Fibroblast of skin of scalp (primary cell): ENCODE measurements at regions not wholly inside any gene's neighbourhood (a gene's known extent, or its start where the extent isn't known, plus 50 kb on each side); places are given as distances from the start of the nearest gene placed in this dataset.
A peak's percentile ranks its signal among the peaks of the same experiment; 100 is the strongest.

Source experiments
- DNase-seq: peaks from one replicate; pipeline ENCODE4 v3.0.0-alpha.2; 2013

- no peak for DNase-seq
Measured at GRCh38 chr2:56102866-56103265, 80.9 kb upstream of the CCDC85A start.

DNA sequence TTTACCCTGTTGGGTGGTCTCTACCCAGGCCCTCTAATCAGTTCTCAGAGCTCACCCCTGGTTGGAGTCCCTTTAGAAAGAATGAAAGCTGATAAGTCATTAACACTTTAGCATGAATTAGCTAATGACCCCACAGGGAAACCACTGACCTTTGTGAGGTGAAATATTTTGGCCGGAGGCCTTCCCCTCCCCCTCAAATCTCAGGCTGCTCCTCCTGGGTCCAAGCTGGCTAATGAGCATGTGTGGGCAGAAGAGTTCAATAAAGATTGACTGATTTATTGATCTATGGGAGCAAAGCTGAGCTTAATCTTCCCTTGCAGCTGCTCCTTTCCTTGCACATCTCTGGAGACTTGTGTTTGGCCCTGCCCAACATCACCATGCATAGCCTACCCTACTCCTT lies 78.8 kb upstream of the CCDC85A start:
- DNase-seq: no peak

GRCh38 chr2:56107502-56108220 lies 76.1 kb upstream of the CCDC85A start:
- no peak for DNase-seq

GRCh38 chr2:56108806-56109205 lies 75.0 kb upstream of the CCDC85A start:
- DNase-seq: no peak

DNA sequence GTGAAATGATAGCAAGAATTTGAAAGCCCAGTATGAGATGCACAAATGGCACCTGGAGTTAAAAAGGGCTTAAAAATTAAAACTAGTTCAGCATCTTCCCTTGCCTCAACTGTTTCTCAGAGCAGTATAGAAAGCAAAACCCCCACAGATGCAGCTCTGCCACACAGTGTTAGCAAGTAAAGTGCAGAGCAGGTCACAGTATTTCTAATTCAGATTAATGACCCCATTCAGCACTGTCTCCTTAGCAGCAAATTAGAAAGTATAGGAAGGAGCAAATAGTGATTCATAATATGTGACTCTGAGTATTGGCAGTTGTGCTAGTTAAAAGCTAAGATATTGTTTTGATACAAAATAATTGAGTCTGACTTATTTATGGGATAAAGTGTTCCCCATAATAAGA lies 73.8 kb upstream of the CCDC85A start:
- no peak for DNase-seq

DNA sequence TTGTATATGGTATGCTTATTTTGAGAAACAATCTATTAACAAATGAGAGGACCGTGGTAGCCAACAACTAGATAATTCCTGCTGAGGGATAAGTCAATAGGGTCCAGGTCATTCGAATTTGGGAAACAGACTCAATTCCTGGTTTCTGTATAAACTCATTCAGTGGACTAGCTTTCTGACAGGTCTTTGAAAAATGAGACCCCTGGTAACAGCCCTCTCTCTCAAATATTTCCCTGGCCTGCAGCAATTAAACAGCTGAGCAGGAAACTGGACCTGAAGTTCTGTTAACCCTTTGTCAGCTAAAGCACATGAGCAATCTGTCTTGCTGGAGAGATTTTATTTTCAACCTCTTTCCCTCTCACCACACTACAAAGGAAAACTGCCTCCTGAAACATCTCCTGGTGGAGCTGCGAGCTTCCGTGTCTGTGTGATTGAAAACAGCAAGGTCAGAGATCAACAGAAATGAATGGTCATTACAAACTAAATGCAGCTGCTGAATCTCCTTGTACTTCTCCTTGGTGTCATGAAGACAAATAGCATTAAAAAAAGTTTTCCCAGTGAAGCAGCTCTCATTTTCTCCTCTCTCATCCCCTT lies 70.3 kb upstream of the CCDC85A start:
- DNase-seq: no peak

GRCh38 chr2:56117764-56118163 lies 66.0 kb upstream of the CCDC85A start:
- DNase-seq: no peak

DNA sequence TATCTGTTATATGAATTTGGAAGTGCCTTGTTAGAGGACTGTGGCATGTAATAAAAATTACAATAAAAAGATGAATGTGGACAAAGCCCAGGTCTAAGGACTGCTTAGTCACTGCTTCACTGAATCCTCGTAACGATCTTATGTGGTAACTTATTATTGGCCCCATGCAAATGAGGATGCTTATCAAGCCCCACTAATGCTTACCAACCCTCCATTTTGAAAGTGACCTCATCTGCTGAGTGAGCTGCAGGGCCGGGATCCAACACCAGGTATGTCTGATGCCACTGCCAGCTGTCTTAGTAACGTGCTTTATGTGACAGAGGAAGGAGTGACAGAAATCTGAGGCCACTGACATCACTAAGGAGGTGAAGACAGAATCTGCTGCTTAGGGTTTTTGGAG lies 65.3 kb upstream of the CCDC85A start:
- DNase-seq: no peak

DNA sequence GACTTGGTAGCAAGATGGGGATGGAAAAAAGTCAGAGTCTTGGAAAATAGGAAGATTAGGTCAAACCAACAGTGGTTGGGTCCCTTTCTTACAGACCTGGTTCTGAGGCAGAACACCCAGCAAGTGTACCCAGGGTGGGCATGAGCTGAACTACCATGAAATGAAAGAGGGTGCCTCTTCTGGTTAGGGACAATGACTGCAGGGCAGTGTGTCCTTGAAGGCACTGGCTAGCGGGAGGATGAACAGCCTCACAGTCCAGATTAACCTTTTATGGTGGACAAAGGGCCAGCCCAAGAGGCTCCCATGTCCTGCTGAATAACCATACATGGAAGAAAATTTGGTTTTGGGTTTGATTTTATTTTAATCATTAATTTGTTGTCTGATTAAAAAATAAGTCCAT lies 61.8 kb upstream of the CCDC85A start:
- no peak for DNase-seq

GRCh38 chr2:56123538-56123937 lies 60.3 kb upstream of the CCDC85A start:
- DNase-seq: no peak

- no peak for DNase-seq
Measured at GRCh38 chr2:56127010-56127409, 56.8 kb upstream of the CCDC85A start.

GRCh38 chr2:56127463-56128152 lies 56.2 kb upstream of the CCDC85A start:
- DNase-seq: no peak

- DNase-seq: no peak
Measured at GRCh38 chr2:56128235-56128634, 55.6 kb upstream of the CCDC85A start.

- peak; percentile 39 for DNase-seq
Measured at GRCh38 chr2:56130463-56131070, 53.2 kb upstream of the CCDC85A start.

- peak; percentile 51 for DNase-seq
Measured at GRCh38 chr2:56132138-56132537, 51.7 kb upstream of the CCDC85A start.

DNA sequence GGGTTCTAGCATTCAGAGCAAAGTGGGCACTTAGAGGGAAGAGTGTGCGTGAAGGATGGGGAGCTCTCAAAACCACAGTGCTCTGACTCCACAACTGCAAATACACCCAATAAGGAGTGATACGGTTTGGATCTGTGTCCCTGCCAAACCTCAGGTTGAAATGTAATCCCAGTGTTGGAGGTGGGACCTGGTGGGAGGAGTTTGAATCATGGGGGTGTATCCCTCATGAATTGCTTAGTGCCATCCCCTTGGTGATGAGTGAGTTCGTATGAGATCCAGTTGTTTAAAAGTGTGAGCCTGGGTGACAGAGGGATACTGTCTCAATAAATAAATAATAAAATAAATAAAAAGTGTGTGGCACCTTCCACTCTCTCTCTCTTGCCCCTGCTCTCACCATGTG lies 50.3 kb upstream of the CCDC85A start:
- no peak for DNase-seq

GRCh38 chr2:56133931-56134629 lies 49.7 kb upstream of the CCDC85A start:
- no peak for DNase-seq
